ENCODE measurements at regions not wholly inside any gene's neighbourhood (a gene's known extent, or its start where the extent isn't known, plus 50 kb on each side); places are given as distances from the start of the nearest gene placed in this dataset.
"Not testable (repeated sequence)": the region's sequence is repeated elsewhere in the genome, so short reads cannot be mapped to it uniquely, and the experiment has no call there.

- DNase-seq (ENCODE audit: low read depth in 2 of 2): no peak
Measured at GRCh38 chr5:63894690-63895089, 67.6 kb downstream of the HTR1A start.

GRCh38 chr5:63878788-63879187 lies 83.5 kb downstream of the HTR1A start:
- DNase-seq (ENCODE audit: low read depth in 2 of 2): no peak

GRCh38 chr5:63877961-63878360 lies 84.3 kb downstream of the HTR1A start:
- no peak for DNase-seq (ENCODE audit: low read depth in 2 of 2)

- no peak for DNase-seq (ENCODE audit: low read depth in 2 of 2)
Measured at GRCh38 chr5:63860379-63860778, 101.9 kb downstream of the HTR1A start.

GRCh38 chr5:63854076-63854475 lies 108.2 kb downstream of the HTR1A start:
- DNase-seq (ENCODE audit: low read depth in 2 of 2): no peak

GRCh38 chr5:63843190-63843589 lies 119.1 kb downstream of the HTR1A start:
- DNase-seq (ENCODE audit: low read depth in 2 of 2): no peak

GRCh38 chr5:63837437-63837836 lies 124.8 kb downstream of the HTR1A start:
- no peak for DNase-seq (ENCODE audit: low read depth in 2 of 2)

- no peak for DNase-seq (ENCODE audit: low read depth in 2 of 2)
Measured at GRCh38 chr5:63831381-63831780, 130.9 kb downstream of the HTR1A start.

GRCh38 chr5:63825984-63826383 lies 136.3 kb downstream of the HTR1A start:
- DNase-seq (ENCODE audit: low read depth in 2 of 2): no peak

- no peak for DNase-seq (ENCODE audit: low read depth in 2 of 2)
Measured at GRCh38 chr5:63823583-63823982, 138.7 kb downstream of the HTR1A start.

- no peak for DNase-seq (ENCODE audit: low read depth in 2 of 2)
Measured at GRCh38 chr5:63822614-63823013, 139.6 kb downstream of the HTR1A start.

- no peak for DNase-seq (ENCODE audit: low read depth in 2 of 2)
Measured at GRCh38 chr5:63820577-63820976, 141.7 kb downstream of the HTR1A start.

GRCh38 chr5:63812693-63813092 lies 149.6 kb downstream of the HTR1A start:
- no peak for DNase-seq (ENCODE audit: low read depth in 2 of 2)

GRCh38 chr5:63811961-63812360 lies 150.3 kb downstream of the HTR1A start:
- no peak for DNase-seq (ENCODE audit: low read depth in 2 of 2)

GRCh38 chr5:63811286-63811685 lies 151.0 kb downstream of the HTR1A start:
- no peak for DNase-seq (ENCODE audit: low read depth in 2 of 2)

- DNase-seq (ENCODE audit: low read depth in 2 of 2): no peak
Measured at GRCh38 chr5:63805151-63805550, 157.1 kb downstream of the HTR1A start.

GRCh38 chr5:63803165-63803564 lies 159.1 kb downstream of the HTR1A start:
- no peak for DNase-seq (ENCODE audit: low read depth in 2 of 2)

GRCh38 chr5:63794979-63795378 lies 167.3 kb downstream of the HTR1A start:
- DNase-seq (ENCODE audit: low read depth in 2 of 2): no peak

- no peak for DNase-seq (ENCODE audit: low read depth in 2 of 2)
Measured at GRCh38 chr5:63794296-63794695, 167.9 kb downstream of the HTR1A start.

GRCh38 chr5:63774939-63775338 lies 187.3 kb downstream of the HTR1A start:
- DNase-seq (ENCODE audit: low read depth in 2 of 2): no peak

GRCh38 chr5:63768221-63768620 lies 194.0 kb downstream of the HTR1A start:
- no peak for DNase-seq (ENCODE audit: low read depth in 2 of 2)

- DNase-seq (ENCODE audit: low read depth in 2 of 2): no peak
Measured at GRCh38 chr5:63760965-63761364, 201.3 kb downstream of the HTR1A start.

GRCh38 chr5:63743096-63743798 lies 219.0 kb downstream of the HTR1A start:
- no peak for DNase-seq (ENCODE audit: low read depth in 2 of 2)

- DNase-seq (ENCODE audit: low read depth in 2 of 2): not testable (repeated sequence)
Measured at GRCh38 chr5:63732880-63733279, 229.4 kb downstream of the HTR1A start.

Data from lung microvascular endothelial cell (primary cell).